Retinal pigment epithelial cell (primary cell): ENCODE measurements at regions not wholly inside any gene's neighbourhood (a gene's known extent, or its start where the extent isn't known, plus 50 kb on each side); places are given as distances from the start of the nearest gene placed in this dataset.

ENCODE experiments used
- DNase-seq: peaks from one replicate; pipeline ENCODE4 v3.0.0-alpha.2; 2010; ENCODE audit warnings: low read depth
- H3K4me3 ChIP-seq: 2 replicates; pipeline ENCODE4 v1.5.1; 2011; ENCODE audit warnings: mild to moderate bottlenecking, low read length, control low read depth, moderate library complexity
- CTCF ChIP-seq: conservative IDR thresholded peaks from 2 replicates; pipeline ENCODE4 v1.5.1; 2011; ENCODE audit warnings: low read depth, low read length, control low read depth, inconsistent platforms

- TF ChIP-seq CTCF, result no peak
- DNase-seq, result no peak
- H3K4me3 ChIP-seq, result no peak overlapping the region
Measured at GRCh38 chr14:101048766-101049165, 145.2 kb upstream of the RTL1 start.

- no peak for DNase-seq
- TF ChIP-seq CTCF, result no peak
- no peak overlapping the region for H3K4me3 ChIP-seq
Measured at GRCh38 chr14:101049511-101049910, 146.0 kb upstream of the RTL1 start.

DNA sequence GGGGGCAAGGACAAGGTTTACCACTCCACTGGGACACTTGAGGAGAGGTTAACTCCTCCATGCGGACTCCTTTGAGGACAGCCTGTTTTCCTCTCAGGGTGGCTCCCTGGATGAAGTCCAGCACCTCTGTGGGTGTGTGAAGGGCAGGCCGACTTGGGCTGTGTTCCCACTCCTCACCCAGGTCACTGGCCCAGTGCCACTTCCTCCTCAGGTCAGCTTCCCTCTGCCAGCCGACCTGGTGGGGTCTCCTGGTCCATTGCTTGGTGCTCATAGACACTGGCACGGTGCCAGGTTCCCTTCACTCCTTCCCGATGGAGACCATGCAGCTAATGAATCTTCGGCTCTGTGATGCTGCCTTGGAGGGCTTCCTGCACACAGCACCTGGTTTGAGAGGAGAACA, 146.4 kb upstream of the RTL1 start:
- H3K4me3 ChIP-seq, result no peak overlapping the region
- no peak for TF ChIP-seq CTCF
- DNase-seq, result no peak

DNA sequence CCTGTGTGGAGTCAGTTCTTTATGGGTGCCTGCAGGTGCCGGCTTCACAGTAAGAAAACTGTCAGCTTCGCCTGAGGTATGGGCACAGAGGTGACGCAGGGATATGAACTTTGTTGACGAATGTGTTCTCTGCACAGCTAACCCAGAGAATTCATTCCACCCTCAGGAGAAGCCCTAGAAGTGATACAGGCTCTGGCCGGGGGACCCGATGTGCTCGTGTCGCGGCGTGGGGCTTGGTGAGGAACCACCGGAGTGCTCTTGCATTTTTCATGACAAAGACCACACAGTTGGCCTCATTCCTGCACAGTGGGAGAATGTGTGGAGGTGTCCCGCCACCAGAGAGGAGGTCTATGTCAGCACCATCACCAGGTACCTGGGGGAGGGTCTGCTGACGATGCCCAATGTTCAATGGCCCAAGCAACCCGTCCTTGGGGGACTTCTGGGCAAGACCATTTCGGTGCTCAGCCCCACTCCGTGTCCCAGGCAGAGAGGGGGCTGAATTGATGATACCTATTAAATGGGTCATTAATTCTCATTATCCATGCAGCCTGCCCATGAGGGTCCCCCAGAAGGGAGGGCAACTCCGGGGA, 147.5 kb upstream of the RTL1 start:
- DNase-seq, result no peak
- no peak for TF ChIP-seq CTCF
- no peak overlapping the region for H3K4me3 ChIP-seq

DNA sequence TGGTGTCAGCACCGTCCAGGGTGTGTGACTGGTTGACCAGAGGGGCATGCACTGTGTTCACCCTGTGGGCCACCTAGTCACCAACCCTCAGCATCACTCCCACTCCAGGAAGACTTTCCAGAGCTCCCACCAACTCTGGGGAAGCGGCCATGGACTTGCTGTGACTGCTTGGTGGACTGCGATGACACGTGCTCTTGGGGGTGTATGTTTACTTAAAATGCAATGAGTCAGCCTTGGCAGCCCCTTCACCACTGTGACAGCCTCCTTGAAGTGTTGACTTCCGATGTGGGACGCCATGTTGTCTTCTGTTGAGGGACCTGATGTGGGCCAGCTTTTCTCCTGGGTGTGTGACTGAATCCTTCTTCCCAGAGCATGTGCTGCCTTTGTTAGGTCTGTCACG, 151.1 kb upstream of the RTL1 start:
- no peak for DNase-seq
- no peak overlapping the region for H3K4me3 ChIP-seq
- TF ChIP-seq CTCF, result no peak

GRCh38 chr14:101055106-101055662, 151.7 kb upstream of the RTL1 start:
- no peak for TF ChIP-seq CTCF
- no peak for DNase-seq
- H3K4me3 ChIP-seq, result no peak overlapping the region

GRCh38 chr14:101055776-101056374, 152.4 kb upstream of the RTL1 start:
- no peak overlapping the region for H3K4me3 ChIP-seq
- DNase-seq, result no peak
- TF ChIP-seq CTCF, result no peak
